Stimulated activated CD4-positive, alpha-beta T cell treated with anti-CD3 and anti-CD28 coated beads, Interleukin-1b, Interleukin-23, amount 100 ng/mL, for 4 hours (primary cell): ENCODE measurements at regions not wholly inside any gene's neighbourhood (a gene's known extent, or its start where the extent isn't known, plus 50 kb on each side); places are given as distances from the start of the nearest gene placed in this dataset.
A peak's percentile ranks its signal among the peaks of the same experiment; 100 is the strongest.

Experiments
- DNase-seq, 2 donors: peaks; one replicate each; pipeline ENCODE4 v3.0.0-alpha.2; 2020; ENCODE audit warnings: low read depth in 2 of 2

DNA sequence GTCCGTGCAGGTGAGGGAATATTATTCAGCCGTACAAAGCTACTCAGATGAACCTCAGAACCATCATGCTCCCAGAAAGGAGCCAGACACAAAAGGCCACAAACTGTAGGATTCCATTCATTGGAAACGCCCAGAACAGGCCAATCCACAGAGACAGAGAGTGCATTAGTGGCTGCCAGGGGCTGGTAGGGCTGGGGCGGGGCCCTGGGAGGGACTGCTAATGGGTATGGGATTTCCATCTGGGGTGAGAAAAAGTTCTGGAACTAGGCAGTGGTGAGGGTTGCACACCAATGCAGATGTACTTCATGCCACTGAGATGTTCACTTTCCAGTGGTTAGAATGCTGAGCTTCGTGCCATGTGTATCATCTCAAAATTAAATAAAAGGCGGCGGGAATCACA is 101.1 kb downstream of the RFLNA start:
- DNase-seq: no peak

GRCh38 chr12:124395284-124395752 is 100.4 kb downstream of the RFLNA start:
- DNase-seq: no peak

- DNase-seq: no peak
These were observed 99.7 kb downstream of the RFLNA start for GRCh38 chr12:124394462-124395128.

GRCh38 chr12:124393831-124394230 is 98.9 kb downstream of the RFLNA start:
- DNase-seq: no peak

DNA sequence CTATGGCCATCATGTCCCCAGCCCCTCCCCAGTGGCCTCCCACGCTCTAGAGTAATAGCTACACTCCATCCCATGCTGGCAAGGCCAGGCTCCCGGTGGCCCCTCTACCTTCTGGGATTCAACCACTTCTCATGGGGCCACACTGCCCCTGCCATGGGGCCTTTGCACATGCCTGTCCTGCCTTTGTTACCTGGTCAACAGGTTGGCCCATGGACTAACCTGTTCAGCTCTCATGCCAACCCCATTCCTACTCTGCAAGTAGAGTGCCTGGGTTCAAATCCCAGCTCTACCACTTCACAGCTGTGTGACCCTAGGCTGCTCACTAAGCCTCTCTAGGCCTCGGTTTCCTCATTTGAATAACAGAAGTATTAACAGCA is 98.5 kb downstream of the RFLNA start:
- DNase-seq: no peak

- no peak for DNase-seq
These were observed 97.9 kb downstream of the RFLNA start for GRCh38 chr12:124392667-124393413.

GRCh38 chr12:124392271-124392666 is 97.4 kb downstream of the RFLNA start:
- no peak for DNase-seq

DNA sequence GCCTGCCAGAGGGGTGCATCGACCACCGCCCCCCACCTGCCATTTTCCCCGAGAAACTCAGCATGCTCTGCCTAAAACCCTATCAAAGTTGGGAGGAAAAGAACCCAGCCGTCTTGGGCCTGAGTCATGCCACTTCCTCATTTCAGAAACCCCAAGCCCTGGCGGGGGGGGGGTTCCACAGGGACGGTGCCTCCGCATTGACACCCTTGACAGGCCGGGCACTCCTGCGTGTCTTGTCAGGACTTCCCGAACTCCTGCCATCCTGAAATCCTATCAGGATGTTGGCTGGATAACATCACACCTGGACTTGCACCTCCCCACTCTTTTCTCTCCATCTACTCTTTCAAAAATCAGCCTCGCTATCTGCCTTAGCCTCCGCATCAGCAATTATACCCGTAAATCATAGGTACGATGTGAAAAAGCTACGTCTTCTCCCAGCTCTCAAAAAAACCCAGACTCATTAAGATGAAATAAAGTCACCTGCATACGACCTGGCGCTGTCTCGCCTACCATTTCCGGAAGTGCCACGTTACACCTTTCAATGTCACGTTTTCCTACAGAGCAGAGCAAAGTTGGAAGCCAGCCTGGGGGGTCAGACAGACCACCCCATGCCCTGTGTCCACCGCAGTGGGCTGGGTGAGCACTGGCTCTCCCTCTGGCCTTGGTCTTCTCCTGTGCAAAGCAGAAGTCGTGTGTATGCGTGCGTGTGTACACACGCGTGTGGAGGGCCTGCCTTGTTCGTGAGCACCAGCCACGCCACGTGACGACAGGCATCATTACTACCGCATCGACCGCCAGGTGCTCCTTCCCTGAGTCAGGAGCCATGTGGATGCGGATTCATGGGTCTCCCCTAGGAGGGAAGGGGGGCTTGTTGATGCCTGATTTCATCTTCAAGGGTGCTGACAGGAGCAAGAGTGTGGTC is 96.7 kb downstream of the RFLNA start:
- peak; percentile 38 to 56 for DNase-seq

DNA sequence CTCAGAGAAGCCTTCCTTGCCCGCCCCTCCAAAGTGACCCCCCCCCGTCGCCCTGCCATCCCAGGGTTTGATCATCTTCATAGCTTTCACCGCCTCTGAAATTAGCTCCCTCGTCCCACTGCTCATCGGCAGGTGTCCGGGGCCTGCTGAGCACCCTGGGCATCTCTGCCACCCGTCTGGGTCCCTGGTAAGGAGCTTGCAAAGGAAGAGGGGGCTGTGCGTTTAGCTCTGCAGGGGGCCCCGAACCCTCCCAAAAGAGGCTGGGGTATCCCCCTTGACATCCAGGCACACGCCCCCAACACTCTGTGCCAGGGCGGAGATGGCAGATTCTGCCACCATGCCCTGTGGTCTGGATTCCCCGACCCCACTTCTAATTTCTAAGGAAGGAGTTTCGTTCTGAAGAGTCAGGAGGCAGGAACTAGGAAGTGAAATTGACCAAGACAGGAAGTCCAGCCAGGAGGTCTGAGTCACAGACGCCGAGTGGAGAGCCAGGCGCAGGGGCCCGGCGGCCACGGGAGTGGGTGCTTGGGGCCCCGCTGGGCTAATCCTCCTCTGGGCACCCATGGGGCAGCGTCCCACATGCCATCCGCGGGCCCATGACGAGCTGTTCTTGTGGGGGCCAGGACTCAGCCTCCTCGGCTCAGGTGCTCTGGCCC is 95.7 kb downstream of the RFLNA start:
- DNase-seq: no peak

DNA sequence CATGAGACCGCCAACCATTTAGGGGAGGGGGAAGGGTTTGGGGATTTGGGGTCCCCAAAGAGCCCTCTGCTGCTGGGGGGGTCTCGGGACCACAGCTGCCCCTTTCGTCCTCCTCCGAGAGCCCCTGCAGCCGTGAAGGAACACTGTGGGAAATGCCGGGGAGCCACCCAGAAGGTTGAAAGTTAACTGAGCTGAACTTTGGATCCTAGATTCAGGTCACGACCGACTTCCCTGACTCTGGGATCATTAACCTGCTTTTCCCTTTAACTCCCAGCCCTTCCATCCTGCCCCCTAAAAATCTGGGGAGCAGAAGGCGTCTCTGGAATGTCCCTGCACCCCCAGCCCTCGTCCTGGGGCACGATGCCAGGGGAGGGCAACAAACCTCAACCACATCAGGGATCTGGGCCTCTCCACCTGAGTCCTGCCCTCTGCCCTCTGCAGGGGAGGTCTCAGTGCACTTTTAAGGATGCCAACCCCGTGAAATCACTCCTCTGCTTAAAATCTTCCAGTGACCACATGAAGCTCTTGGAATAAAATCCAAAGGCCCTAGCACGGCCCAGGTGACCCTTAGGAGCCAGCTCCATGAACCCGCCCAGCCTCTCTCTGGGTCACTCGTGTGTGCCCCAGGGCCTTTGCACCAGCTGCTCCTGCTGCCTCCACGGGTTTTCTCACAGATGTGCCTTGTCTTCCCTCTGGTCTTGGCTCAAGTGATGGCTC is 95.0 kb downstream of the RFLNA start:
- no peak for DNase-seq

DNA sequence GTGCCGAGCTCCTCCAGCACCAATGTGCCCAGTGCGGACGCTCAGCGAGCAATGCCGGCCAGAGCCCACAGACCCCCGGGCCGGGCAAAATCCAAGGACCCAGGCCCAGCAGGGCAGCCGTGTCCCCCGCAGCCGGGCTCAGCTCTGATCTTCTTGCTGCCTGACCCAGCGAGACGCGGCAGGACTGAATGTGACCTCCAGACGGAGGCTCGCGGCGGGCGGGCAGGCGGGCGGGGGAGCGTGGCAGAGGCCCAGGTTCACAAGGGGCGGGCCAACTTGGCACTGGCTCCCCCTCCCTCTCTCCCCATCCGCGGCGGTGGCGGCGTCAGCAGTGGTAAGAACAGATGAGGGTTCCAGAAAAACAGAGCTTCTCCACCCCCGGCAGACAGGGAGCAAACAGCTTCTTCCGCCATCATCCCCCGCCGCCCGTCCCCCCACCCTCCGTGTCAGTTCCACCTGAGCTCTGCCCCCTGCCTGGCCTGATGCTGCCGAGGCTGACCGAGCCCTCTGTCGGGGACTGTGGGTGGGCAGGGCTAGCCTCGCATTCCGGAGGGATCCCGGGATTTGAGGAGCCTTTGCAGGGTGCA is 94.3 kb downstream of the RFLNA start:
- peak; percentile 52 to 55 for DNase-seq

DNA sequence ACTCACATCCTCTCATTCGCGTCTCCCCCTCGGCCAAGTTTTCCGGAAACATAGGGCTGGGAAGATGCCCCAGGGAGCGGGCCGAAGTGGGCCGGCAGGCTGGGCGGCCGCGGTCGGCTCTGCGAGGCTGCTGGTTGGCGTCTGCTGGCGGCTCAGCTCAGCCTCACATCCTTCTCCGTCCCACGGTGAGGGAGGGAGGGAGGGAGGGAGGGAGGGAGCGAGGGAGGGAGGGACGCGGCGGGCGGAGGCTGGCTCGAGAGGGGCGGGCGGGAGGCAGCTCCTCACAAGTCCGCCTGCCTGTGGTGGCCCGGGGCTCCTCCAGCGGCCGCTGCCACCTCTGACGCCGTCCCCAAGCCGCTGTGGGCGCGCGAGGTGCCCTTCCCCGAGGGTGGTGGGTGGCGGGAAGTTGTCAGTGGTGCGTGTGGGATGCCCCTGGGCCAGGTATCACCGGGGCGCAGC is 93.8 kb downstream of the RFLNA start:
- DNase-seq: peak; percentile 30

DNA sequence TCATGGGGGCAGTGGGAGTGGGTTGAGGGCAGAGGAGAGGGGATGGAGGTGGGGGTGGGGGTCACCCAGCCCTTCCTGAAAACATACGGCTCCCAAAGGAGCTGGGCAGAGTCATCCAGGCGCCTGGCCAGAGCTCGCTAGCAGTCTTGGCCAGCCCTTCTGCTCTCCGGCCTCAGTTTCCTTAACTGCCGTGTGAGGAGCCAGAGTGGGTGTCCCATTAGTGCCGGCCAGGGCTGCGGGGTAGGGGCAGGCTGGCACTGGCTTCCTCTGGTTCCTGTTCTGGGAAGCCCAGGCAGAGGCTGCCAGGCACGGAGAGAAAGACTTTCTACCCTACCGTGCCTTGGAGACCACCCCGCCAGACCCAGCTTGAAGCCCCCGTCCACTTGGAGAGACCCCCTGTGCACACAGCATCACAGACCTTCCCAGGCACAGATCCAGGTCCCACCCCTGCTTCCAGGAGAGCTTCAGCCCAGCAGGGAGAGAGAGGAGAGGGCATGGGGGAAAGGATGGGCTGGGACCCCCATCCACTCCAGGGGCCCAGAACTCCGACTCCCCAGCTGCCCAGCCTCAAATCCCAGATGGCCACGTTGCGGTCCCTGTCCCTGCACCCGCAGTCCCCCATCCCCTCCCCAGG is 93.3 kb downstream of the RFLNA start:
- DNase-seq: no peak

GRCh38 chr12:124387528-124387911 is 92.6 kb downstream of the RFLNA start:
- no peak for DNase-seq

GRCh38 chr12:124386661-124387527 is 92.0 kb downstream of the RFLNA start:
- DNase-seq: no peak

DNA sequence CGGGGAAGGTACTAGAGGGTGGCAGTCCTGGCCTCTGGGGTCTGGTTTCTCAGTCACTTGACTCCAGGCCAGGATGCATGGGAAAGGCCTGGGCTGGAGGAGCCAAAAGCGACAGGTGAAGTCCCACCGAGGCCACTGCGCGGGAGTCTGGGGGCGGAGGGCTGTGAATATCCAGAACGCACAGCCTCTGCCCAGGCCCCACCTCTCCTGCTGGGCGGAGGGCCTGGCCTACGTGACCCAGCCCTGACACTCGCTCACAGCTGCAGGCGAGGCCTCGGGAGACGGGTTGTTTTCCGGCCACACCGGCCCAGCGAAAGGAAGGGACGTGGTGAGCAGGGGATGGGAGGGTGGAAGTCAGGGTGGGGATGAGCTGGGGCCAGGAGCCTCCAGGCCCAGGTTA is 91.2 kb downstream of the RFLNA start:
- DNase-seq: no peak

DNA sequence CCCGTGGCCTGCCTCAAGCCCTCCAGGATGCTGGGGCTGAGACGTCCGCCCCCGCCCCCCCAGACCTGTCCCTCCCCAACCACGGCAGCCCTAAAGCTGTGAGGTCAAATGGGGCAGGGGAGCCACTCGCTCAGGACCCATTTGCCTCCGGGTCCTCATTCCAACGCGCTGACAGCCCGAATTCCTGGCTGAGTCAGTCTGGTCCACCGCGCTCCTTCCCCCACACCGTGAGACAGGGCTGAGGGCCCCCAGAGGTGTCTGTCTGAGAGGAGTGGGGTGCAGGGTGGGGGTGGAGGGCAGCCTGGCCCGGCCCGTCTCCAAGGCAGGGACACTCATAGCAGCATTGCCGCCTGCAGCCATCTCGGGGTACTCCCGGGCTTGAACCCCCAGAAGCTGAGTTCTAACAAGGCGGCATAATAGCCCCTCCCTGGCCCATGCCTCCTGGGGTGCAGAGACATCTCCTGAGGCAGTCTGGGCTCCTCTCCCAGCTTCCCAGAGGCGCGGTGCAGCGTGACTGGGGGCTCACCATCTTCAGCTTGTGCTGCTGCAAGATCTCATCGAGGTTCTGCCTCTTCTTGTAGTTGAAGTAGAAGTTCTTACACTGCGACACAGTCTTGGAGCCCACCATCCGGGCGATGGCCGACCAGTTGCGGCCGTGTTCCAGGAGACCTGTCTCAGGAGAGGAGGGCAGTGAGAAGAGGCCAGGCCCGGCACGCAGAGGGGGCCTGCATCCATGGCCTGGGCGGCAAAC is 90.5 kb downstream of the RFLNA start:
- DNase-seq: no peak

DNA sequence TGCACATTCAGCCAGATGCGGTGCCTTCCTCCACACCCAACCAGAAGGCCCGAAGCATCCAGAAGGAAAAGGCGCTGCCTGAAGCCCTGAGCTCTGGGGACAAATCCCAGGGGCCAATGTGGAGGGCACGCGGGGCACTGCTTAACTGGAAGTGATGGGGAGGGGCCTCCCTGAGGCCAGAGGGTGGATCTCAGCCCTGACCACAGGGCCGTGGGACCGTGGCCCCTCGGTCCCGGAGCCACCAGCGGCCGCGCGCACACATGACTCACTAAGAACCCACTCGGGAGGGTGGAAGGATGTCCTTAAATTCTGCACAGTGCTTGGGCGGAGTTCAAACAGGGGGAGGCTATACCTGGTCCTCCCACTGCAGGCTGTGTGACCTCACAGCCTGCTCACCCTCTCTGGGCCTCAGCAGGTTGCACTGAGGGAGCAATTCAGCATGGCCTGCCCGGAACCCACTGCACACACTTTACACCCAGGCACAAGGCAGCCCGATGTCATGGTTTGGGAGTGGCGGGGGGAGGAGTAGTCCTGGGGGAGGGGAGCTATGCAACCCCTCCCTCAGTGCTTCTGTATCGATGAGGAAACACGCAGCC is 89.5 kb downstream of the RFLNA start:
- DNase-seq: no peak
